Spleen (tissue), 11 donors: ENCODE measurements at regions not wholly inside any gene's neighbourhood (a gene's known extent, or its start where the extent isn't known, plus 50 kb on each side); places are given as distances from the start of the nearest gene placed in this dataset.
"Not testable (repeated sequence)": the region's sequence is repeated elsewhere in the genome, so short reads cannot be mapped to it uniquely, and the experiment has no call there.

Source experiments
- DNase-seq: peaks from one replicate; pipeline ENCODE4 v3.0.0-alpha.2; 2020
- H3K27ac ChIP-seq, 8 donors: fragments of 200-600 bp; sonication (generic) in 7 of 8; 1 replicate in 4 of 8; 2 replicates in 4 of 8; pipeline versions ENCODE4 v1.5.0 to v1.8.0; 2016 to 2021; ENCODE audit warnings: inconsistent platforms in 4 of 8, mild to moderate bottlenecking in 4 of 8, moderate library complexity in 1 of 8
- H3K27me3 ChIP-seq, 7 donors: fragments of 200-600 bp; sonication (generic) in 6 of 7; replicated peaks in 1 of 7; 1 replicate in 4 of 7; 2 replicates in 3 of 7; pipeline versions ENCODE4 v1.5.0 to v1.8.0; 2016 to 2021; ENCODE audit warnings: inconsistent platforms in 3 of 7, mild to moderate bottlenecking in 1 of 7
- H3K36me3 ChIP-seq, 6 donors: fragments of 200-600 bp; sonication (generic) in 5 of 6; 1 replicate in 4 of 6; 2 replicates in 2 of 6; pipeline versions ENCODE4 v1.5.0 to v1.8.0; 2016 to 2021; ENCODE audit warnings: inconsistent platforms in 2 of 6
- H3K4me1 ChIP-seq, 6 donors: fragments of 200-600 bp; sonication (generic) in 5 of 6; 1 replicate in 3 of 6; 2 replicates in 3 of 6; pipeline versions ENCODE4 v1.5.0 to v1.8.0; 2016 to 2021; ENCODE audit warnings: inconsistent platforms in 3 of 6
- H3K4me3 ChIP-seq, 8 donors: fragments of 200-600 bp; sonication (generic) in 7 of 8; 1 replicate in 4 of 8; 2 replicates in 4 of 8; pipeline versions ENCODE4 v1.5.0 to v1.8.0; 2016 to 2021; ENCODE audit warnings: inconsistent platforms in 4 of 8, mild to moderate bottlenecking in 4 of 8, moderate library complexity in 2 of 8
- H3K9me3 ChIP-seq, 8 donors: fragments of 200-600 bp; sonication (generic) in 7 of 8; 1 replicate in 4 of 8; 2 replicates in 4 of 8; pipeline versions ENCODE4 v1.5.0 to v1.8.0; 2016 to 2021; ENCODE audit warnings: inconsistent platforms in 4 of 8
- POLR2A ChIP-seq, 3 donors: fragments of 450-650 bp; IDR thresholded peaks; one replicate each; pipeline ENCODE4 v1.5.1; 2017; ENCODE audit warnings: antibody characterized with exemption in 3 of 3, mild to moderate bottlenecking in 1 of 3
- POLR2AphosphoS5 ChIP-seq, 3 donors: sonication (generic); formaldehyde crosslinking; IDR thresholded peaks; one replicate each; pipeline ENCODE4 v1.5.1; 2017; ENCODE audit warnings: antibody characterized with exemption in 3 of 3
- WGBS, 5 donors: extraction: QIAGEN DNeasy Blood & Tissue Kit in 3 of 5; methylation state at CpG; one replicate each; pipeline versions ENCODE4 v1.1.5 to v1.1.7; 2013 to 2018; 5-methylcytosine and 5-hydroxymethylcytosine counted together
- intact Hi-C: fragments of 100-400 bp; cut with DNase I; formaldehyde crosslinking; loops from one replicate; pipeline ENCODE4 v1.15.0; 2023; ENCODE audit warnings: low total_unique reads
- TF ChIP-seq, protein P1 (sequence below), 11 experiments: fragments of 200-600 bp in 7 of 11; fragments of 450-650 bp in 4 of 11; sonication (generic) in 4 of 11; IDR thresholded peaks in 8 of 11; conservative IDR thresholded peaks in 3 of 11; 1 replicate in 7 of 11; 2 replicates in 4 of 11; pipeline versions ENCODE4 v1.4.0 to v1.8.0; 2016 to 2021; ENCODE audit warnings: antibody characterized with exemption in 11 of 11, inconsistent platforms in 4 of 11, mild to moderate bottlenecking in 1 of 11
- donor health status: healthy with polysubstance abuse.
- donor health status: DM: no; HTN: no; CAD: no; lungs with moderate emphysema.
- donor health status: DM: no; HTN: no; CAD: no.
- donor health status: Bipolar disorder and iron deficiency.
- donor health status: healthy.
- donor health status: DM: no; HTN: no; CAD: no.
- donor health status: DM: yes; HTN: yes; CAD: no.

DNA sequence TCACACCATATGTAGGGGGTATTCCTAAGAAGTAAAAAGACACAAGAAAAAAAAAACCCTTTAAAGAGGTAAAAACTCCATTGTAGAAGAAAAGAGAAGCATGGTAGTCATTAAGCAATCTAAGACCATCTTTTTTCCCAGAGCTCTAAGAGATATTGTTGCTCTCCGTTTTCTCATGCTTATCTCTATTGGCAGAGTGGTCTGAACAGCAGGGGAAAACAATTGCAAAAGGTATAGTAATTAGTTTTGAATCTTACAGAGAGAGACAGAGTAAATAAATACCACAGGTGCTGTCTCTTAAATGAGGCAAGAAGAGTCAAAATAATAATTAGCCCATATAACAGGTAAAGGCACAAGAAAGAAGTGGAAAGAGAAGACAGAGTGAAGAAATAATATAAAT, 821.4 kb upstream of the CA10 start:
- Histone ChIP-seq H3K27me3 (no peaks in the 10 kb centered on the region), H3K4me3 (no peak overlapping the region), H3K9me3 (peaks cover 0 to 4% (median 0%) of the 10 kb centered on the region in 8 donors), H3K4me1 (no peaks in the 10 kb centered on the region), H3K36me3 (no peaks in the 10 kb centered on the region), H3K27ac (no peak overlapping the region)
- no peak for TF ChIP-seq POLR2AphosphoS5 (IDR thresholded peaks at IDR 0.05)
- no peak for TF ChIP-seq POLR2A (IDR thresholded peaks at IDR 0.05)
- intact Hi-C loops, result no loop called here
- WGBS, 5 donors, result 30 to 50% (median 35%) methylated on average over 1 of the region's 1 CpG
- no peak for DNase-seq

DNA sequence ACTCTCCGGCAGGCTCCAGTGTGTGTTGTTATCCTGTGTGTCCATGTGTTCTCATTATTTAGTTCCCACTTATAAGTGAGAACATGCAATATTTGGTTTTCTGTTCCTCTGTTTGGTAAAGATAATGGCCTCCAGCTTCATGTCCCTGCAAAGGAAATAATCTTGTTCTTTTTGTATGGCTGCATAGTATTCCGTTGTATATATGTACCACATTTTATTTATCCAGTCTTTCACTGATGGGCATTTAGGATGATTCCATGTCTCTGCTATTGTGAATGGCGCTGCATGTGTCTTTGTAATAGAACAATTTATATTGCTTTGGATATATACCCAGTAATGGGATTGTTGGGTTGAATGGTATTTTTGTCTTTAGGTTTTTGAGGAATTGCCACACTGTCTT, 807.3 kb upstream of the CA10 start:
- no peak for DNase-seq
- no peak overlapping the region for H3K27ac ChIP-seq
- H3K36me3 ChIP-seq, result no peaks in the 10 kb centered on the region
- no peak overlapping the region for H3K4me3 ChIP-seq
- intact Hi-C loops, result no loop called here
- H3K9me3 ChIP-seq, result no peaks in the 10 kb centered on the region
- no peaks in the 10 kb centered on the region for H3K4me1 ChIP-seq
- TF ChIP-seq, protein P1, sequence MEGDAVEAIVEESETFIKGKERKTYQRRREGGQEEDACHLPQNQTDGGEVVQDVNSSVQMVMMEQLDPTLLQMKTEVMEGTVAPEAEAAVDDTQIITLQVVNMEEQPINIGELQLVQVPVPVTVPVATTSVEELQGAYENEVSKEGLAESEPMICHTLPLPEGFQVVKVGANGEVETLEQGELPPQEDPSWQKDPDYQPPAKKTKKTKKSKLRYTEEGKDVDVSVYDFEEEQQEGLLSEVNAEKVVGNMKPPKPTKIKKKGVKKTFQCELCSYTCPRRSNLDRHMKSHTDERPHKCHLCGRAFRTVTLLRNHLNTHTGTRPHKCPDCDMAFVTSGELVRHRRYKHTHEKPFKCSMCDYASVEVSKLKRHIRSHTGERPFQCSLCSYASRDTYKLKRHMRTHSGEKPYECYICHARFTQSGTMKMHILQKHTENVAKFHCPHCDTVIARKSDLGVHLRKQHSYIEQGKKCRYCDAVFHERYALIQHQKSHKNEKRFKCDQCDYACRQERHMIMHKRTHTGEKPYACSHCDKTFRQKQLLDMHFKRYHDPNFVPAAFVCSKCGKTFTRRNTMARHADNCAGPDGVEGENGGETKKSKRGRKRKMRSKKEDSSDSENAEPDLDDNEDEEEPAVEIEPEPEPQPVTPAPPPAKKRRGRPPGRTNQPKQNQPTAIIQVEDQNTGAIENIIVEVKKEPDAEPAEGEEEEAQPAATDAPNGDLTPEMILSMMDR (IDR thresholded peaks at IDR 0.05 in 8 of 11, conservative IDR thresholded peaks at IDR 0.05 in 3 of 11), result no peak
- TF ChIP-seq POLR2AphosphoS5 (IDR thresholded peaks at IDR 0.05) (no peak), POLR2A (IDR thresholded peaks at IDR 0.05) (no peak)
- 78 to 94% (median 88%) methylated on average over 3 of the region's 3 CpGs for WGBS, 5 donors
- no peaks in the 10 kb centered on the region for H3K27me3 ChIP-seq

DNA sequence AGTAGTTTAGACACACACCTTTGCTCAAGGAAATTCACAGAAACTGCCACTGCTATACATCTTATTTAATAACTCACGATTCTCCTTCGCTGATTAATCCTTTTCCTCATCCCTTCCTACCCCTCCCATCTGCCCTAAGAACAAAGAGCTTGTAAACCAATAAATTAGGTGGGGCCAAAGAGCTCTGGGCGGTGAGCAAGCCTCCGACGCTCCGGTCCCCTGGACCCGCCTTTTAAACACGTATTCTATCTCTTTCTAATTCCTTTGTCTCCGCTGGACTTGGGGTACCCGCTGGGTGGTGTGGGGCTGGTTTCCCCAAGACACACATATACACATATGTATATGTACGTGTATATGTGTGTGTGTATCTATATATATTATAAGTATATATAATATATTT, 803.2 kb upstream of the CA10 start:
- H3K27ac ChIP-seq, DNase-seq, H3K27me3 ChIP-seq, H3K4me3 ChIP-seq, H3K36me3 ChIP-seq, intact Hi-C loops, H3K9me3 ChIP-seq, H3K4me1 ChIP-seq: not testable (repeated sequence)
- whole genome bisulfite sequencing, 5 donors, result 81 to 90% (median 82%) methylated on average over 11 of the region's 11 CpGs

DNA sequence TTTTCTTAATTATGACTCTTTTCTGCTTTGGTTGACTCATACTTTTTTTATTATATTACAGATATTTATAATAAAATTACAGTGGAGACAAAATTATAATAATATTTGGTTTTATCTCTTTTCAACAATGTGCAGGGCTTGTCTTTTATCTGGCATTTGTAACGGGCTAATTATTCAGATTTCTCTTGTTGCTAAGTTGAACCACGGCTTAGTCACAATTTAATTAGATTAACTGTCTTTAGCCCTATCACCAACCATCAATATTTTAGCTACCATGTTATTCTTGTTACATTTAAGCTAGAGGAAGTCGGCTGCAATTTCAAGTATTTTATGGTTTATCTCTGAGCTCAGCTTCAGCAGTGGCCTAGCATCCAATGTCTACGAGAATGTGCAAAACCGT, 798.9 kb upstream of the CA10 start:
- Histone ChIP-seq H3K36me3 (no peaks in the 10 kb centered on the region), H3K4me3 (no peak overlapping the region), H3K4me1 (no peaks in the 10 kb centered on the region), H3K9me3 (no peaks in the 10 kb centered on the region), H3K27ac (no peak overlapping the region), H3K27me3 (no peaks in the 10 kb centered on the region)
- 78 to 95% (median 83%) methylated on average over 5 of the region's 5 CpGs for WGBS, 5 donors
- no peak for TF ChIP-seq POLR2A (IDR thresholded peaks at IDR 0.05)
- TF ChIP-seq, protein P1 (IDR thresholded peaks at IDR 0.05 in 8 of 11, conservative IDR thresholded peaks at IDR 0.05 in 3 of 11), result no peak
- no peak for TF ChIP-seq POLR2AphosphoS5 (IDR thresholded peaks at IDR 0.05)
- intact Hi-C loops, result no loop called here
- no peak for DNase-seq

DNA sequence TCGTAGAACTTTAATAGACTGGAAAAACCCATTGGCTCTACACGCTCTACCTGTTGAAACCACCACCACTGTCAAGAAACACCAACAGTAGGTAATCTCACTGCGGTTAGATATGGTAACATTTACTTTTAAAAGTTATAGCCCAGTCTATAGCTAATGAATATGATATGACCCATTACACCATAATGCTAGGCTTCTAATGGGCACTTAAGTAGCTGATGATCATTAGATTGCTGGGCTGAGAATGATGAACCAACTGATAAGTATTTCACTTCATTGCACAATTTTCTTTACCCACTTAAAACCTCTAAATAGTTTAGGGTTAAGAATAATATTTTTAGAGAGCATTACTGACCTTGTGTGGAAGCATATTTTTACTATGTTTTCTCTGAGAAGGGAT, 788.9 kb upstream of the CA10 start:
- TF ChIP-seq POLR2AphosphoS5 (IDR thresholded peaks at IDR 0.05) (no peak), POLR2A (IDR thresholded peaks at IDR 0.05) (no peak)
- TF ChIP-seq, protein P1 (IDR thresholded peaks at IDR 0.05 in 8 of 11, conservative IDR thresholded peaks at IDR 0.05 in 3 of 11), result no peak
- WGBS, 5 donors, result 54 to 64% (median 58%) methylated on average over 3 of the region's 3 CpGs
- H3K36me3 ChIP-seq, result no peaks in the 10 kb centered on the region
- no peak overlapping the region for H3K4me3 ChIP-seq
- H3K9me3 ChIP-seq, result peaks cover 0 to 11% (median 0%) of the 10 kb centered on the region in 8 donors
- intact Hi-C loops, result no loop called here
- H3K27me3 ChIP-seq, result no peaks in the 10 kb centered on the region
- no peaks in the 10 kb centered on the region for H3K4me1 ChIP-seq
- DNase-seq, result no peak
- no peak overlapping the region for H3K27ac ChIP-seq
